GM19438 (cell line): ENCODE measurements at regions not wholly inside any gene's neighbourhood (a gene's known extent, or its start where the extent isn't known, plus 50 kb on each side); places are given as distances from the start of the nearest gene placed in this dataset.
"Not testable (repeated sequence)": the region's sequence is repeated elsewhere in the genome, so short reads cannot be mapped to it uniquely, and the experiment has no call there.

Experiments used
- ATAC-seq: cut with Tn5 transposase; IDR thresholded peaks from one replicate; pipeline ENCODE4 v1.9.1; 2021; ENCODE audit warnings: low read depth; ENCODE audit not compliant: unreplicated experiment

- ATAC-seq: no peak
These were observed 101.6 kb upstream of the TARDBP start for GRCh38 chr1:10910681-10911489.

- ATAC-seq: no peak
These were observed 100.8 kb upstream of the TARDBP start for GRCh38 chr1:10911490-10912166.

GRCh38 chr1:10912441-10912840, 100.0 kb upstream of the TARDBP start:
- no peak for ATAC-seq

- no peak for ATAC-seq
These were observed 98.4 kb upstream of the TARDBP start for GRCh38 chr1:10914056-10914455.

GRCh38 chr1:10915594-10915993, 96.9 kb upstream of the TARDBP start:
- no peak for ATAC-seq

GRCh38 chr1:10916311-10916710, 96.1 kb upstream of the TARDBP start:
- no peak for ATAC-seq

- no peak for ATAC-seq
These were observed 95.5 kb upstream of the TARDBP start for GRCh38 chr1:10916991-10917390.

- ATAC-seq: no peak
These were observed 94.7 kb upstream of the TARDBP start for GRCh38 chr1:10917513-10918454.

- ATAC-seq: no peak
These were observed 93.9 kb upstream of the TARDBP start for GRCh38 chr1:10918531-10918930.

- no peak for ATAC-seq
These were observed 92.3 kb upstream of the TARDBP start for GRCh38 chr1:10920063-10920626.

- ATAC-seq: not testable (repeated sequence)
These were observed 90.0 kb upstream of the TARDBP start for GRCh38 chr1:10922315-10923060.

GRCh38 chr1:10924030-10924429, 88.4 kb upstream of the TARDBP start:
- no peak for ATAC-seq

- no peak for ATAC-seq
These were observed 83.8 kb upstream of the TARDBP start for GRCh38 chr1:10928654-10929053.

GRCh38 chr1:10932088-10932487, 80.4 kb upstream of the TARDBP start:
- no peak for ATAC-seq

GRCh38 chr1:10934150-10934818, 78.2 kb upstream of the TARDBP start:
- ATAC-seq: no peak

GRCh38 chr1:10935246-10935645, 77.2 kb upstream of the TARDBP start:
- ATAC-seq: no peak

GRCh38 chr1:10935724-10936123, 76.7 kb upstream of the TARDBP start:
- no peak for ATAC-seq

- no peak for ATAC-seq
These were observed 75.2 kb upstream of the TARDBP start for GRCh38 chr1:10936998-10937901.
